Transverse colon (tissue), 4 donors: ENCODE measurements at regions not wholly inside any gene's neighbourhood (a gene's known extent, or its start where the extent isn't known, plus 50 kb on each side); places are given as distances from the start of the nearest gene placed in this dataset.

Experiments used
- DNase-seq: peaks from one replicate; pipeline ENCODE4 v3.0.0-alpha.2; 2019
- H3K27ac ChIP-seq, 4 donors: fragments of 200-600 bp; sonication (generic); 2 replicates each; pipeline ENCODE4 v1.5.1; 2016 to 2018; ENCODE audit warnings: inconsistent platforms in 4 of 4
- H3K27me3 ChIP-seq: fragments of 200-600 bp; sonication (generic); 2 replicates; pipeline ENCODE4 v1.5.1; 2017; ENCODE audit warnings: inconsistent platforms
- H3K36me3 ChIP-seq, 4 donors: fragments of 200-600 bp; sonication (generic); 2 replicates each; pipeline ENCODE4 v1.5.1; 2017 to 2019; ENCODE audit warnings: inconsistent platforms in 4 of 4
- H3K4me1 ChIP-seq, 4 donors: fragments of 200-600 bp; sonication (generic); 2 replicates each; pipeline ENCODE4 v1.5.1; 2017 to 2020; ENCODE audit warnings: inconsistent platforms in 4 of 4
- H3K4me3 ChIP-seq, 4 donors: fragments of 200-600 bp; sonication (generic); 1 replicate in 1 of 4; 2 replicates in 3 of 4; pipeline versions ENCODE4 v1.5.1 to v1.6.1; 2017 to 2019; ENCODE audit warnings: inconsistent platforms in 4 of 4
- H3K9me3 ChIP-seq, 2 donors: fragments of 200-600 bp; sonication (generic); 2 replicates each; pipeline ENCODE4 v1.5.1; 2017 to 2019; ENCODE audit warnings: inconsistent platforms in 2 of 2
- CTCF ChIP-seq, 5 experiments: fragments of 200-600 bp in 3 of 5; fragments of 450-650 bp in 2 of 5; sonication (generic) in 3 of 5; IDR thresholded peaks; 1 replicate in 2 of 5; 2 replicates in 3 of 5; pipeline ENCODE4 v1.5.1; 2016 to 2017; ENCODE audit warnings: antibody characterized with exemption in 5 of 5, inconsistent platforms in 3 of 5, mild to moderate bottlenecking in 2 of 5, moderate library complexity in 1 of 5
- EP300 ChIP-seq: sonication (generic); formaldehyde crosslinking; IDR thresholded peaks from one replicate; pipeline ENCODE4 v1.6.1; 2017; ENCODE audit warnings: antibody characterized with exemption, low read depth
- POLR2A ChIP-seq: fragments of 450-650 bp; IDR thresholded peaks from one replicate; pipeline ENCODE4 v1.6.1; 2016; ENCODE audit warnings: antibody characterized with exemption, mild to moderate bottlenecking, moderate library complexity
- POLR2AphosphoS5 ChIP-seq, 3 donors: sonication (generic); formaldehyde crosslinking; IDR thresholded peaks; one replicate each; pipeline ENCODE4 v1.6.1; 2016; ENCODE audit warnings: antibody characterized with exemption in 3 of 3
- WGBS, 2 donors: methylation state at CpG; one replicate each; pipeline ENCODE4 v1.1.5; 2018; ENCODE audit warnings: low coverage in 1 of 2; 5-methylcytosine and 5-hydroxymethylcytosine counted together
- in situ Hi-C, 4 donors: fragments of 200-750 bp; cut with MboI; loops; one replicate each; pipeline versions ENCODE4 v1.15.0 to v1.15.1; 2017; ENCODE audit warnings: low sequenced_read_pairs in 3 of 4, low pct_ligation_motif_present in 1 of 4, low pct_unique_long_range_greater_than_20kb in 1 of 4
- intact Hi-C: fragments of 100-400 bp; cut with DNase I; formaldehyde crosslinking; loops from one replicate; pipeline ENCODE4 v1.15.1; 2023; ENCODE audit warnings: low total_unique reads

- in situ Hi-C loops (no loop called here), intact Hi-C loops (no loop called here)
- H3K9me3 ChIP-seq = no peaks in the 10 kb centered on the region
- H3K4me1 ChIP-seq = no peaks in the 10 kb centered on the region
- TF ChIP-seq POLR2A (no peak), CTCF (IDR thresholded peaks at IDR 0.05) (no peak), EP300 (no peak), POLR2AphosphoS5 (IDR thresholded peaks at IDR 0.05) (no peak)
- no peaks in the 10 kb centered on the region for H3K36me3 ChIP-seq
- no peak for DNase-seq
- no peak overlapping the region for H3K4me3 ChIP-seq
- H3K27ac ChIP-seq = no peak overlapping the region
- 66 to 67% methylated on average over 3 to 5 of the region's 5 CpGs for WGBS, 2 donors
- H3K27me3 ChIP-seq = no peaks in the 10 kb centered on the region
These were observed 59.5 kb upstream of the ALDH1B1 start for GRCh38 chr9:38333047-38333446.

- Histone ChIP-seq H3K4me3 (no peak overlapping the region), H3K36me3 (no peaks in the 10 kb centered on the region), H3K4me1 (no peaks in the 10 kb centered on the region), H3K9me3 (no peaks in the 10 kb centered on the region), H3K27me3 (no peaks in the 10 kb centered on the region), H3K27ac (no peak overlapping the region)
- WGBS, 2 donors = 90 to 100% methylated on average over 3 to 4 of the region's 4 CpGs
- TF ChIP-seq POLR2AphosphoS5 (IDR thresholded peaks at IDR 0.05) (no peak), CTCF (IDR thresholded peaks at IDR 0.05) (no peak), EP300 (no peak), POLR2A (no peak)
- no peak for DNase-seq
- intact Hi-C loops = no loop called here
- in situ Hi-C loops = no loop called here
These were observed 59.9 kb upstream of the ALDH1B1 start for GRCh38 chr9:38332625-38333024.

- Histone ChIP-seq H3K27me3 (no peaks in the 10 kb centered on the region), H3K4me1 (no peaks in the 10 kb centered on the region), H3K9me3 (no peaks in the 10 kb centered on the region), H3K4me3 (no peak overlapping the region), H3K27ac (no peak overlapping the region), H3K36me3 (no peaks in the 10 kb centered on the region)
- in situ Hi-C loops (no loop called here), intact Hi-C loops (no loop called here)
- no peak for TF ChIP-seq CTCF (IDR thresholded peaks at IDR 0.05)
- no peak for TF ChIP-seq EP300
- no peak for TF ChIP-seq POLR2AphosphoS5 (IDR thresholded peaks at IDR 0.05)
- no peak for TF ChIP-seq POLR2A
- WGBS, 2 donors = 87 to 89% methylated on average over 8 of the region's 8 CpGs
- DNase-seq = no peak
These were observed 61.4 kb upstream of the ALDH1B1 start for GRCh38 chr9:38331141-38331540.

- no peak overlapping the region for H3K4me3 ChIP-seq
- no peaks in the 10 kb centered on the region for H3K27me3 ChIP-seq
- TF ChIP-seq POLR2AphosphoS5 (IDR thresholded peaks at IDR 0.05) = no peak
- no peak for TF ChIP-seq POLR2A
- TF ChIP-seq EP300 = no peak
- no peak for TF ChIP-seq CTCF (IDR thresholded peaks at IDR 0.05)
- H3K27ac ChIP-seq = no peak overlapping the region
- H3K36me3 ChIP-seq = no peaks in the 10 kb centered on the region
- DNase-seq = no peak
- in situ Hi-C loops = no loop called here
- H3K4me1 ChIP-seq = no peaks in the 10 kb centered on the region
- no peaks in the 10 kb centered on the region for H3K9me3 ChIP-seq
- 93% methylated on average over 11 of the region's 11 CpGs; no CpG with 5 or more reads in 1 of the 2 donors for WGBS, 2 donors
- intact Hi-C loops = loop anchor here (5.0 kb wide), 1 partner anchor 598 kb away; no protein-coding TSS in a partner anchor
These were observed 62.5 kb upstream of the ALDH1B1 start for GRCh38 chr9:38329968-38330367.
